Liver (tissue), 7 donors: ENCODE measurements at regions not wholly inside any gene's neighbourhood (a gene's known extent, or its start where the extent isn't known, plus 50 kb on each side); places are given as distances from the start of the nearest gene placed in this dataset.

Experiments
- DNase-seq: peaks from one replicate; pipeline ENCODE4 v3.0.0-alpha.2; 2017; ENCODE audit warnings: low spot score
- H3K27ac ChIP-seq, 2 donors: one replicate each; pipeline ENCODE4 v1.7.0; 2013; ENCODE audit warnings: inconsistent platforms in 2 of 2, low read length in 2 of 2, control low read depth in 1 of 2, low read depth in 1 of 2, mild to moderate bottlenecking in 1 of 2
- H3K27me3 ChIP-seq, 4 donors: one replicate each; pipeline versions ENCODE4 v1.6.1 to v1.7.0; 2013; ENCODE audit warnings: low read length in 3 of 4, inconsistent platforms in 1 of 4, mild to moderate bottlenecking in 1 of 4, moderate library complexity in 1 of 4; ENCODE audit not compliant: control insufficient read depth in 4 of 4, insufficient read depth in 4 of 4
- H3K36me3 ChIP-seq, 4 donors: one replicate each; pipeline versions ENCODE4 v1.6.1 to v1.7.0; 2013; ENCODE audit warnings: low read length in 3 of 4, mild to moderate bottlenecking in 3 of 4, low read depth in 1 of 4, moderate library complexity in 1 of 4; ENCODE audit not compliant: control insufficient read depth in 4 of 4, insufficient read depth in 3 of 4
- H3K4me1 ChIP-seq, 4 donors: one replicate each; pipeline versions ENCODE4 v1.6.1 to v1.7.0; 2013; ENCODE audit warnings: low read length in 3 of 4, mild to moderate bottlenecking in 3 of 4, moderate library complexity in 1 of 4; ENCODE audit not compliant: control insufficient read depth in 4 of 4, insufficient read depth in 4 of 4
- H3K4me3 ChIP-seq, 3 donors: one replicate each; pipeline versions ENCODE4 v1.6.1 to v1.7.0; 2013; ENCODE audit warnings: low read length in 3 of 3, control low read depth in 1 of 3, low read depth in 1 of 3, mild to moderate bottlenecking in 1 of 3
- H3K9ac ChIP-seq, 2 donors: one replicate each; pipeline ENCODE4 v1.7.0; 2013; ENCODE audit warnings: low read length in 2 of 2, mild to moderate bottlenecking in 2 of 2, moderate library complexity in 2 of 2, control low read depth in 1 of 2, low read depth in 1 of 2
- H3K9me3 ChIP-seq, 4 donors: one replicate each; pipeline versions ENCODE4 v1.6.1 to v1.7.0; 2013; ENCODE audit warnings: low read length in 3 of 4; ENCODE audit not compliant: control insufficient read depth in 4 of 4
- ATF3 ChIP-seq: IDR thresholded peaks from 2 replicates; pipeline ENCODE4 v1.6.1; 2016; ENCODE audit warnings: antibody characterized with exemption
- CTCF ChIP-seq: fragments of 150-350 bp; IDR thresholded peaks from 2 replicates; pipeline ENCODE4 v1.5.1; 2017; ENCODE audit warnings: improper control_type of control experiment, low read depth, low read length; ENCODE audit not compliant: missing input control
- FOXA1 ChIP-seq: IDR thresholded peaks from 2 replicates; pipeline ENCODE4 v1.6.1; 2016; ENCODE audit warnings: antibody characterized with exemption
- FOXA2 ChIP-seq: IDR thresholded peaks from 2 replicates; pipeline ENCODE4 v1.6.1; 2016; ENCODE audit warnings: antibody characterized with exemption
- GABPA ChIP-seq, 2 donors: IDR thresholded peaks in 1 of 2; conservative IDR thresholded peaks in 1 of 2; 2 replicates each; pipeline ENCODE4 v1.6.1; 2016; ENCODE audit warnings: antibody characterized with exemption in 2 of 2, mild to moderate bottlenecking in 1 of 2, moderate library complexity in 1 of 2
- HNF4A ChIP-seq, 2 donors: conservative IDR thresholded peaks; 2 replicates each; pipeline ENCODE4 v1.6.1; 2016; ENCODE audit warnings: antibody characterized with exemption in 2 of 2, mild to moderate bottlenecking in 2 of 2
- HNF4G ChIP-seq: IDR thresholded peaks from 2 replicates; pipeline ENCODE4 v1.6.1; 2016; ENCODE audit warnings: antibody characterized with exemption
- JUND ChIP-seq, 2 donors: IDR thresholded peaks; 2 replicates each; pipeline ENCODE4 v1.6.1; 2016; ENCODE audit warnings: antibody characterized with exemption in 2 of 2
- MAX ChIP-seq: IDR thresholded peaks from 2 replicates; pipeline ENCODE4 v1.6.1; 2016; ENCODE audit warnings: antibody characterized with exemption
- NR2F2 ChIP-seq: IDR thresholded peaks from 2 replicates; pipeline ENCODE4 v1.6.1; 2016; ENCODE audit warnings: antibody characterized with exemption
- RAD21 ChIP-seq, 2 donors: IDR thresholded peaks; 2 replicates each; pipeline ENCODE4 v1.6.1; 2016; ENCODE audit warnings: antibody characterized with exemption in 2 of 2, mild to moderate bottlenecking in 2 of 2
- REST ChIP-seq: IDR thresholded peaks from 2 replicates; pipeline ENCODE4 v1.6.1; 2016; ENCODE audit warnings: antibody characterized with exemption, mild to moderate bottlenecking
- SP1 ChIP-seq: IDR thresholded peaks from 2 replicates; pipeline ENCODE4 v1.6.1; 2018; ENCODE audit warnings: antibody characterized with exemption, mild to moderate bottlenecking
- TAF1 ChIP-seq: conservative IDR thresholded peaks from 2 replicates; pipeline ENCODE4 v1.6.1; 2016; ENCODE audit warnings: antibody characterized with exemption, mild to moderate bottlenecking
- YY1 ChIP-seq: IDR thresholded peaks from 2 replicates; pipeline ENCODE4 v1.6.1; 2016; ENCODE audit warnings: antibody characterized with exemption, mild to moderate bottlenecking
- donor health status: healthy.
- donor health status: healthy.
- donor health status: healthy.
- donor health status: healthy.

GRCh38 chr2:187037310-187037709, 188.3 kb upstream of the ZSWIM2 start:
- Histone ChIP-seq H3K36me3 (no peaks in the 10 kb centered on the region), H3K4me3 (no peak overlapping the region), H3K9ac (no peak overlapping the region), H3K4me1 (no peaks in the 10 kb centered on the region), H3K27ac (no peak overlapping the region), H3K9me3 (no peaks in the 10 kb centered on the region), H3K27me3 (no peaks in the 10 kb centered on the region)
- no peak for TF ChIP-seq NR2F2
- no peak for TF ChIP-seq SP1
- TF ChIP-seq HNF4A (conservative IDR thresholded peaks at IDR 0.05): no peak
- no peak for TF ChIP-seq ATF3
- TF ChIP-seq FOXA2: no peak
- TF ChIP-seq MAX: no peak
- TF ChIP-seq FOXA1: no peak
- no peak for TF ChIP-seq HNF4G
- TF ChIP-seq RAD21 (IDR thresholded peaks at IDR 0.05): no peak
- TF ChIP-seq CTCF: no peak
- no peak for TF ChIP-seq YY1
- TF ChIP-seq REST: no peak
- TF ChIP-seq TAF1: no peak
- TF ChIP-seq JUND (IDR thresholded peaks at IDR 0.05): no peak
- DNase-seq: no peak

- no peak overlapping the region for H3K27ac ChIP-seq
- TF ChIP-seq REST: no peak
- no peak for TF ChIP-seq NR2F2
- no peak for TF ChIP-seq TAF1
- TF ChIP-seq HNF4G: no peak
- no peak for TF ChIP-seq HNF4A (conservative IDR thresholded peaks at IDR 0.05)
- no peak for TF ChIP-seq FOXA1
- no peak for TF ChIP-seq GABPA (IDR thresholded peaks at IDR 0.05 in 1 of 2, conservative IDR thresholded peaks at IDR 0.05 in 1 of 2)
- TF ChIP-seq MAX: no peak
- H3K9me3 ChIP-seq: no peaks in the 10 kb centered on the region
- no peak for DNase-seq
- no peaks in the 10 kb centered on the region for H3K4me1 ChIP-seq
- H3K36me3 ChIP-seq: no peaks in the 10 kb centered on the region
- H3K4me3 ChIP-seq: no peak overlapping the region
- no peaks in the 10 kb centered on the region for H3K27me3 ChIP-seq
- no peak overlapping the region for H3K9ac ChIP-seq
These were observed 185.5 kb upstream of the ZSWIM2 start for GRCh38 chr2:187034434-187034833.
